ENCODE measurements at regions not wholly inside any gene's neighbourhood (a gene's known extent, or its start where the extent isn't known, plus 50 kb on each side); places are given as distances from the start of the nearest gene placed in this dataset.

- Mint-ChIP-seq H3K4me1 (no peaks in the 10 kb centered on the region), H3K9me3 (peaks cover 0 to 3% (median under 1%) of the 10 kb centered on the region in 6 donors), H3K27ac (no peak overlapping the region), H3K4me3 (no peak overlapping the region), H3K27me3 (ENCODE audit: low read depth in 3 of 3) (peaks cover 0 to 5% (median 0%) of the 10 kb centered on the region in 3 donors), H3K36me3 (no peaks in the 10 kb centered on the region)
- DNase-seq, result no peak
Observed at GRCh38 chr2:155384555-155385123, 686.1 kb downstream of the KCNJ3 start.

- no peaks in the 10 kb centered on the region for H3K36me3 Mint-ChIP-seq
- no peaks in the 10 kb centered on the region for H3K4me1 Mint-ChIP-seq
- DNase-seq, result no peak
- no peaks in the 10 kb centered on the region for H3K9me3 Mint-ChIP-seq
- peaks cover 0 to 3% (median 0%) of the 10 kb centered on the region in 3 donors for H3K27me3 Mint-ChIP-seq (ENCODE audit: low read depth in 3 of 3)
- no peak overlapping the region for H3K4me3 Mint-ChIP-seq
- no peak overlapping the region for H3K27ac Mint-ChIP-seq
Observed at GRCh38 chr2:155382776-155383175, 684.3 kb downstream of the KCNJ3 start.

GRCh38 chr2:155381436-155381835, 682.9 kb downstream of the KCNJ3 start:
- Mint-ChIP-seq H3K27ac (no peak overlapping the region), H3K36me3 (no peaks in the 10 kb centered on the region), H3K9me3 (no peaks in the 10 kb centered on the region), H3K27me3 (ENCODE audit: low read depth in 3 of 3) (no peaks in the 10 kb centered on the region), H3K4me1 (no peaks in the 10 kb centered on the region), H3K4me3 (no peak overlapping the region)
- no peak for DNase-seq

- Mint-ChIP-seq H3K27me3 (ENCODE audit: low read depth in 3 of 3) (no peaks in the 10 kb centered on the region), H3K4me3 (no peak overlapping the region), H3K27ac (no peak overlapping the region), H3K9me3 (no peaks in the 10 kb centered on the region), H3K4me1 (no peaks in the 10 kb centered on the region), H3K36me3 (no peaks in the 10 kb centered on the region)
- DNase-seq, result no peak
Observed at GRCh38 chr2:155379494-155379893, 681.0 kb downstream of the KCNJ3 start.

- no peak overlapping the region for H3K4me3 Mint-ChIP-seq
- no peaks in the 10 kb centered on the region for H3K4me1 Mint-ChIP-seq
Observed at GRCh38 chr2:155377931-155378444, 679.5 kb downstream of the KCNJ3 start.

GRCh38 chr2:155377266-155377680, 678.8 kb downstream of the KCNJ3 start:
- Mint-ChIP-seq H3K9me3 (no peaks in the 10 kb centered on the region), H3K4me3 (no peak overlapping the region), H3K4me1 (no peaks in the 10 kb centered on the region), H3K27ac (no peak overlapping the region), H3K27me3 (ENCODE audit: low read depth in 3 of 3) (no peaks in the 10 kb centered on the region), H3K36me3 (no peaks in the 10 kb centered on the region)
- DNase-seq, result no peak

More at GRCh38 chr2:155377931-155378444, 679.5 kb downstream of the KCNJ3 start:
- Mint-ChIP-seq H3K36me3 (no peaks in the 10 kb centered on the region), H3K9me3 (no peaks in the 10 kb centered on the region), H3K27ac (no peak overlapping the region), H3K27me3 (ENCODE audit: low read depth in 3 of 3) (no peaks in the 10 kb centered on the region)
- DNase-seq, result no peak

- H3K36me3 Mint-ChIP-seq, result no peaks in the 10 kb centered on the region
- H3K27ac Mint-ChIP-seq, result no peak overlapping the region
- H3K4me3 Mint-ChIP-seq, result no peak overlapping the region
- H3K9me3 Mint-ChIP-seq, result no peaks in the 10 kb centered on the region
- no peaks in the 10 kb centered on the region for H3K27me3 Mint-ChIP-seq (ENCODE audit: low read depth in 3 of 3)
- no peaks in the 10 kb centered on the region for H3K4me1 Mint-ChIP-seq
- DNase-seq, result no peak
Observed at GRCh38 chr2:155372969-155373368, 674.5 kb downstream of the KCNJ3 start.

- no peaks in the 10 kb centered on the region for H3K36me3 Mint-ChIP-seq
- H3K9me3 Mint-ChIP-seq, result no peaks in the 10 kb centered on the region
- H3K27me3 Mint-ChIP-seq (ENCODE audit: low read depth in 3 of 3), result no peaks in the 10 kb centered on the region
- no peaks in the 10 kb centered on the region for H3K4me1 Mint-ChIP-seq
- no peak overlapping the region for H3K27ac Mint-ChIP-seq
- H3K4me3 Mint-ChIP-seq, result no peak overlapping the region
- no peak for DNase-seq
Observed at GRCh38 chr2:155368934-155369333, 670.4 kb downstream of the KCNJ3 start.

- no peaks in the 10 kb centered on the region for H3K4me1 Mint-ChIP-seq
- DNase-seq, result no peak
- H3K9me3 Mint-ChIP-seq, result peaks cover 0 to 9% (median 6%) of the 10 kb centered on the region in 6 donors
- no peaks in the 10 kb centered on the region for H3K27me3 Mint-ChIP-seq (ENCODE audit: low read depth in 3 of 3)
- H3K27ac Mint-ChIP-seq, result no peak overlapping the region
- no peaks in the 10 kb centered on the region for H3K36me3 Mint-ChIP-seq
- no peak overlapping the region for H3K4me3 Mint-ChIP-seq
Observed at GRCh38 chr2:155364766-155365165, 666.3 kb downstream of the KCNJ3 start.

- Mint-ChIP-seq H3K4me1 (no peaks in the 10 kb centered on the region), H3K9me3 (peaks cover 0 to 20% (median 11%) of the 10 kb centered on the region in 6 donors), H3K36me3 (no peaks in the 10 kb centered on the region), H3K27me3 (ENCODE audit: low read depth in 3 of 3) (no peaks in the 10 kb centered on the region), H3K4me3 (no peak overlapping the region), H3K27ac (no peak overlapping the region)
- no peak for DNase-seq
Observed at GRCh38 chr2:155363349-155363888, 664.9 kb downstream of the KCNJ3 start.

- Mint-ChIP-seq H3K4me1 (no peaks in the 10 kb centered on the region), H3K9me3 (peaks cover 0 to 29% (median 20%) of the 10 kb centered on the region in 6 donors), H3K27ac (no peak overlapping the region), H3K4me3 (no peak overlapping the region), H3K36me3 (no peaks in the 10 kb centered on the region), H3K27me3 (ENCODE audit: low read depth in 3 of 3) (peaks cover 0 to 3% (median 2%) of the 10 kb centered on the region in 3 donors)
- no peak for DNase-seq
Observed at GRCh38 chr2:155357172-155357571, 658.7 kb downstream of the KCNJ3 start.

GRCh38 chr2:155356250-155356649, 657.8 kb downstream of the KCNJ3 start:
- H3K27me3 Mint-ChIP-seq (ENCODE audit: low read depth in 3 of 3), result peaks cover 0 to 3% (median 2%) of the 10 kb centered on the region in 3 donors
- H3K9me3 Mint-ChIP-seq, result peaks cover 0 to 29% (median 20%) of the 10 kb centered on the region in 6 donors
- H3K4me3 Mint-ChIP-seq, result no peak overlapping the region
- DNase-seq, result no peak
- no peaks in the 10 kb centered on the region for H3K36me3 Mint-ChIP-seq
- no peaks in the 10 kb centered on the region for H3K4me1 Mint-ChIP-seq
- no peak overlapping the region for H3K27ac Mint-ChIP-seq

- DNase-seq, result no peak
- Mint-ChIP-seq H3K9me3 (peaks cover under 1 to 17% (median 7%) of the 10 kb centered on the region in 6 donors), H3K27ac (no peak overlapping the region), H3K27me3 (ENCODE audit: low read depth in 3 of 3) (peaks cover 0 to 3% (median 3%) of the 10 kb centered on the region in 3 donors), H3K4me1 (no peaks in the 10 kb centered on the region), H3K36me3 (no peaks in the 10 kb centered on the region), H3K4me3 (no peak overlapping the region)
Observed at GRCh38 chr2:155350783-155351580, 652.5 kb downstream of the KCNJ3 start.

- no peak overlapping the region for H3K4me3 Mint-ChIP-seq
Observed at GRCh38 chr2:155332016-155332415, 633.5 kb downstream of the KCNJ3 start.

More at GRCh38 chr2:155332016-155332415, 633.5 kb downstream of the KCNJ3 start:
- H3K9me3 Mint-ChIP-seq, result peaks cover 9 to 22% (median 11%) of the 10 kb centered on the region in 6 donors
- H3K27ac Mint-ChIP-seq, result no peak overlapping the region
- no peak for DNase-seq
- H3K4me1 Mint-ChIP-seq, result no peaks in the 10 kb centered on the region
- H3K36me3 Mint-ChIP-seq, result no peaks in the 10 kb centered on the region
- no peaks in the 10 kb centered on the region for H3K27me3 Mint-ChIP-seq (ENCODE audit: low read depth in 3 of 3)

All from immature natural killer cell (primary cell).